Stimulated activated CD4-positive, alpha-beta T cell treated with anti-CD3 and anti-CD28 coated beads, Interleukin-2, amount 100 ng/mL, for 48 hours (primary cell): ENCODE measurements at regions not wholly inside any gene's neighbourhood (a gene's known extent, or its start where the extent isn't known, plus 50 kb on each side); places are given as distances from the start of the nearest gene placed in this dataset.

ENCODE experiments used
- DNase-seq, 2 donors: peaks; one replicate each; pipeline ENCODE4 v3.0.0-alpha.2; 2020

DNA sequence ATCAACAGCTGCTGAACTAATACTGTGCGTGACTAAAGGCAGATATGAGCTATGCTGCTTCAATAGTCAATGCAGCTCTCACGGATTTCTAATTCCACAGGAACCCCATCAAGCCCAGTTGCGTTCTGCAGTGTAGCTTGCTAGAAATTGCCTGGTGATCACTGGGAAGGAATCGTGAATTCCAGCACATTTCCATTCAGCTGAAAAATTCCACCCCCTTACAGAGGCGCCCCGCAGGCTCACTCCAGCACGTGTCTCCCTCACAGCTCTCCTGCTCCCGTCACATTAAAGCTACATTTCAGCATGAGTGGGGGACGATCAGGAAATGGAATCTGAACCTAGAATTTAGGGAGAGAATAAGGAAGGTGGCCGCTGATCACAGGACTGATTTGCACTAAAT lies 534.8 kb downstream of the TCERG1L start:
- no peak for DNase-seq

DNA sequence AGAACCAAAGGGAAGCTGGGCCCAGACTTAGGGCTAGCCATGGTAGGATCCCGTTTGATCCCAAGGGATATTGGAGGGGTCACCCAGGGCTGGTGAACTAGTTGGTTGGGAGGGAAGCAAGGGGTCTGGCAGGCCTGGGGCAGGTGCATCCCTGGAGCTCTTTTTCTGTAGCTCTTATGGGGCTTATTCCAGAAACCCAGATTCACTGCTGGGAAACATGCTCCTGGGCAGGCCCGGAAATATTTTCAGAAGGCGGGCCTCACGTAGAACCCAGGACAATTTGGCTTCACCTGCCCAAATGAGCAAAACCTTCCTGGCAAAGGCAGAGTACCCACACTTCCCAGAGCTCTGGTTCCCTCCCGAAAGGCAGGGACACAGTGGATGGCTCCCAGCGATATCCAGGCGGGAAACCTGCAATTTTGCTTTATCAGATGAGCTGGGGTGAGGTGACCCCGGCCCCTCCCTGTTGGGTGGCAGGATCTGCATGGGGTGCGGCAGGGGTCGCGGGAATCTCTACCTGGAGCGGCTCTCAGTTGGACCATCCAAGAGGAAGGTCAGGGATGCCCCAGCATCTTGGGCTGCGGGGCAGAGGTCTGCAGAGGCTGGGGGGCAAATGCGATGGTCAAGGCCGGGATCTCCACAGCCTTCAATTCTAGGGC lies 533.9 kb downstream of the TCERG1L start:
- DNase-seq = no peak

DNA sequence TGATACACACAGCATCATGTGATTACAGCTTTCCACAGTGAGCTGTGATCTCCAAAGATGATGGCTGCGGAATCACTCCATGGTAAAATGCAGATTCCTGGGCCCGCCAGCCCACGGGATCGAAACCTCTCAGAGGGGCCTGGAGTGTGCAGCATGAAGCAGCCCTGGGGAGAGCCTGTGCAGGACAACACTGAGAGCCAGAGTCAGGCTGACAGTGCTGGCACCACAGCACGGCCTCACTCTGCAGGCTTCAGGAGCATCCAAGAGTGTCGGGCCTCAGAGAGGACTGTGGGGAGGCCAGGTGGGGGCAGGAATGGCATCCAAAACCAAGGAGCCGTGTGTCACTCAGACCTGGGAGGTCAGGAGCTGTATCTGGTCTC lies 533.4 kb downstream of the TCERG1L start:
- DNase-seq = no peak

GRCh38 chr10:130780763-130781162 lies 530.8 kb downstream of the TCERG1L start:
- no peak for DNase-seq

DNA sequence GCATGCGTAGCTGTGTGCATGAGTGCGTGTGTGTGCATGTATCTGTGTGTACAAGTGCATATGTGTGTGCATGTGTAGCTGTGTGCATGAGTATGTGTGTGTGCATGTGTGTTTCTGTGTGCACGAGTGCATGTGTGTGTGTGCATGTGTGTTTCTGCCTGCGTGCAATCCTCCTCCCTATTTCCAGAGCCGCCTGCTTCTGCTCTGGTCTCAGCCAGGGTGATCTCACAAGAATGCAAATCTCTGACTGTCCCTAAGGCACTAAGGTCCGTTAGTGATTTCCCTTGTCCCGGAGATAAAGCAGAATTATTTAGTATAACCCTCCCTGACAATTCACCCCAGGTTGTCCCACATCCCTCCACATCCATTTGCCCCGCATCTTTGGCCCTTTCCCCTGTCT lies 530.3 kb downstream of the TCERG1L start:
- no peak for DNase-seq

GRCh38 chr10:130781623-130782022 lies 529.9 kb downstream of the TCERG1L start:
- DNase-seq = no peak

GRCh38 chr10:130782467-130782866 lies 529.1 kb downstream of the TCERG1L start:
- no peak for DNase-seq

GRCh38 chr10:130784326-130784725 lies 527.2 kb downstream of the TCERG1L start:
- no peak for DNase-seq

GRCh38 chr10:130786365-130786966 lies 525.1 kb downstream of the TCERG1L start:
- DNase-seq = no peak

GRCh38 chr10:130787243-130787642 lies 524.3 kb downstream of the TCERG1L start:
- DNase-seq = no peak

DNA sequence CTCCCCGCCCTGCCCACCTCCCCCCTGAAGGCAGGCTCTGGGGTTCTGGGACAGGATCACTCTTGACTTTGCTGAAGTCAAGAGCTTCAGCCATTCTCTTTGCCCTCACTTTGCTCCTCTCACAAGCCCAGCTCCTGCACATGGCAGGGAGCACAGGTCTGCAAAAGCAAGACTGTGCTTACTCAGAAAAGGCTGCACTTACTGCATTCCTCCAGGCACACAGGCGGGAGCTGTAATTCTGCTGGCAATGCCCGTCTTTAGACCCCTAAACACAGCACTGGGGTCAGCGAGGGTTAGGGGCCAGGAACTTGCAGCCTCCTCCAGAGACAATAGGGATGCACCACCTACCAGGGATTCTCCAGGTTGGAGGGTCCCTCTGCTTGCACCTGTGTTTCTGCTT lies 523.7 kb downstream of the TCERG1L start:
- no peak for DNase-seq

GRCh38 chr10:130790339-130790738 lies 521.2 kb downstream of the TCERG1L start:
- no peak for DNase-seq

DNA sequence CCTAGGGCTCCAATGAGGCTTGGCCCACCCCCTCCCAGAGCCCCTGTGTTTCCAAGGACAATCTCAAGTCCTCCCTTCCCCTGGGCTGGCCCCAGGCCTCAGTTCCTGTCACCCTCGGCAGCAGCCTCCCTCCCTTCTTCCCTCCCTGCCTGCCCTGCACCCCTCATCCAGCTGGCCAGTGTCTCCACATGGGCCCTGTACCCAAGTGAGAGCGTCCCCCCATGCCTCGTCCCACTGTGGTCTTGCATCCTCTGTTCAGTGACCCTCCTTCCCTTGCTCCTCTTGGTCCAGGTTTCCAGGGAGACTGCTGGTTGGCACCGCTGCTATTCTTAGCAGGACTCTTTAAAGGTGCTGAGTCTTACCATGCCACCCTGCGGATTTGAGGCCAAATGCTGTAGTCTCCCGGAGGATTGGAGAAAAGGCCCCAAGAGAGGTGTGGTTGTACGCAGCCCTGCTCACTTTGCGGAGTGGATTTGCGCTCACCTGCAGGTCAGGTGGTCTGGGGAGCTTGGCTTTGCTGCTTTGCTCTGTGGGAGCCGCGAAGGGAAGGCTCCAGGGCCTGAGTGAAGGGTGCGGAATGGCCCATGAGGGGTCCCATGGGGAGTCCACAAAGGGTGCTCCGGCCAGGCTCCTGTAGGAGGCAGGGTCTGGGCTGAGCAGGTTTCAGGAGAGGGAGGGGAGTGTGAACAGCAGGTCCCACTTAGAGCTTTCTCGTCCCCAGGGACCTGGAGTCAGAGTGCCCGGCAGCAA lies 519.2 kb downstream of the TCERG1L start:
- DNase-seq = no peak

DNA sequence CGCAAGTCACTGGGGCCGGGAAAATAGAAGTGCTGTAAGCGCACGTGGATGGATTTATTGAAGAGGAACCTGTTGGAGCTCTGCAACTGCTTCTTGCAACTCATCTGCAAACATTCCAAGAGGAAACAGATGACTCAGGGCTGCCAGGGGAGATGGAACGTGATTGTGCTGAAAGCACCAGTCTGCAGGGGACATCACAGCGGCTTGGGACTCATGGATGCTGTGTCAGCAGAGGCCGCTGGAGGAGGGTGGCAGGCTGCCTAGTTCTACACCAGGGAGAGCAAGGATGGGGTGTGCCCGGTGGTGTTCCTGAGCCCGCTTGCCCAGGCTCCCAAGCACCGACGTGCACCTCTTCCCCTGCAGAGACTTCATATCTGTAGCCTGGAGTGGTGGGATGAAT lies 515.7 kb downstream of the TCERG1L start:
- DNase-seq = no peak

- DNase-seq = no peak
Measured at GRCh38 chr10:130799532-130799931, 512.0 kb downstream of the TCERG1L start.

GRCh38 chr10:130800281-130800680 lies 511.2 kb downstream of the TCERG1L start:
- DNase-seq = no peak

- DNase-seq = no peak
Measured at GRCh38 chr10:130801276-130801675, 510.2 kb downstream of the TCERG1L start.

GRCh38 chr10:130801784-130802183 lies 509.7 kb downstream of the TCERG1L start:
- DNase-seq = no peak

- no peak for DNase-seq
Measured at GRCh38 chr10:130802301-130802700, 509.2 kb downstream of the TCERG1L start.

DNA sequence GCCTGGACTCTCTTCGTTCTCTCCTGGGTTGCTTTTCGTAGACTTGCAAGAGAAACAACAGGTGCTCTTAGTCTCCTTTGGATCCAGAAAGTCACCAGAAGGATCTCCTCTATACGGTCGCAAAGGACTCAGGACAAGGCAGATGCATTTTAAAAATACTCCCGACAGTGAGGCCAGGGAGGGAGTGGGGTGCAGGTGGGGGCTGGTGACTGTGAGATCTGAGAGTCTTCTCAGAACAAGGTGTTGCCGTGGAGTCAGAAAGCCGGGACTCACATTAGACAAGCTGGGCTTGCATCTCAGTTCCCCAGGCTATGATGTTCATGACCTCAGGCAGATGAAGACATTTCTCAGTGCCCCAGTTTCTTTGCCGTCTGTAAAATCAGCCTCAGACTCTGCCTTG lies 507.2 kb downstream of the TCERG1L start:
- DNase-seq = no peak

DNA sequence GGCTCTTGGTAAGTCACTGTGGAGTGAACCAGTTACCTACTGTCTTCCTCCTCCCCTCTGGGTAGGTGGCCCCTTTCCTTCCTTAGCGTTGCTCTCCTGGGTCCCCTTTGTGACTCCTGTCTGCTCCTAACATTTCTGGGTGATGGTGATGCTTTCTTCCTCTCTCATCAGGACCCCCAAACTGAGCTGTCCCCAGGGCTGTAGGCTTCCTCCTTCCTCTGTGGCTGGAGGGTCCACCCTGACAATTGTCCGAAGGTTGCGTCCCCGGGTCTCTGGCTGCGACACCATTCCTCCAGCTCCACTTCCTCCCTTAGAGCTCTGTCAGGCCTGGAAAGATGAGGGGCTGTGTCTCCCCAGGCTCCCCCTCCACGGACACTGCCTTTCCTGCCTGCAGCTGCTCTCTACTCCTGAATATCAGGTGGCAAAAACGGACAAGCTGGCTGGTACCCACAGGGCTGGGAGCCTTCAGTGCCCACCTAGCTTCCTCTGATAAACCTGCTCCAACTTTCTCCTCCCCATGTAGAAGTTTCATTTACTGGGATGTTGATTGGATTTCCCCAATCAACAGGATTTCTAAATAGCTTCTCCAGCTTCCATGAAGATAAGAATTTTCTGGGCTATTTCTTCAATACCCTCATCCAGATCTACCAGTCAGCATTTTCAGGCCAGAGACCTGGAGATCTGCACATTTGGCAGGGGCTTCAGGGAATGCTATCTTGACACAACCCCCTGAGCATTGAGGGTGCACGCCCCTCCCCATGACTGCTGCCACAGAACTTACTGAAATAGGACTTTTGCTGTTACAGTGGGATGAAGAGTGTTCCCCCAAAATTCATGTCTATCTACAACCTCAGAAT lies 506.5 kb downstream of the TCERG1L start:
- DNase-seq = no peak

DNA sequence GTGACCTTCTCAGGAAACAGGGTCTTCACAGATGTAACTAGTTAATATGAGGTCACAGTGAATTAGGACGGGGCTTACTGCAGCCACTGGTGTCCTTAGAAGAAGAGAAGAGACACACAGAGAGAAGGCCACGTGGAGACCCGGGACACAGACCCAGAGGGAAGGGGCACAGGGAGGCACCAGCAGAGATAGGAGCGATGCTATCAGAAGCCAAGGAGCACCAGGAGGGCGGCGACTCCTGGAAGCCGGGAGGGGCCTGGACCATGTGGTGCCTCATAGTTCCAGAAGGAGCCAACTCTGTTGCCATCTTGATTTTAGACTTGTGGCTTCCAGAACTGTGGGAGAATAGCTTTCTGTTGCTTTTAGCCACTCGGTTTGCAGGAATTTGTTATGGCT lies 505.9 kb downstream of the TCERG1L start:
- DNase-seq = no peak

DNA sequence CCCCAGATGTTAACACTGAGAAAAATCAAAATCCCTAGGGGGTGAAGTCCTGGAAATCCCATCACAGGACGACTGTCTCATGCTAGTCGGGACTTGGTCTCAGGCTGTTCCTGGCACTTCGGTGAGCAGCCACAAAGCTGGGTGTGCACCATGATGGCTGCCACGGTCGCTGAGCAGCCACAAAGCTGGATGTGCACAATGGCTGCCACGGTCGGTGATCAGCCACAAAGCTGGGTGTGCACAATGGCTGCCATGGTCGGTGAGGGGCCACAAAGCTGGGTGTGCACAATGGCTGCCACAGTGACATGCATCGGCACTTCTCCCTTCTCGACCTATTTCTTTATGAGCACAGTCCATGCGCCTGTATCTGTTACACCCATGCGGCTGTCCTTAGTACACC lies 505.1 kb downstream of the TCERG1L start:
- no peak for DNase-seq
